OCI-LY7 (cell line): ENCODE measurements at regions not wholly inside any gene's neighbourhood (a gene's known extent, or its start where the extent isn't known, plus 50 kb on each side); places are given as distances from the start of the nearest gene placed in this dataset.
"Not testable (repeated sequence)": the region's sequence is repeated elsewhere in the genome, so short reads cannot be mapped to it uniquely, and the experiment has no call there.

Experiments
- BruUV-seq: library from RNA; stranded (reverse); fragments of 400-500 nt; replicated peaks from 2 replicates; lab custom pipeline; 2021; lab: Mats Ljungman, UMichigan
- CTCF ChIA-PET: fragments of 300-600 bp; sonication (Branson Sonifier 250); formaldehyde crosslinking; loops from one replicate; lab custom pipeline; 2022; ENCODE audit warnings: antibody characterized with exemption; ENCODE audit not compliant: unreplicated experiment; lab: Charles Lee
- POLR2A ChIA-PET: fragments of 300-600 bp; sonication (Branson Sonifier 250); formaldehyde crosslinking; loops from one replicate; lab custom pipeline; 2022; ENCODE audit warnings: antibody characterized with exemption; lab: Charles Lee
- DNase-seq: peaks from one replicate; pipeline ENCODE4 v3.0.0-alpha.2; 2015; ENCODE audit warnings: low spot score
- H2AFZ ChIP-seq: fragments of 200-600 bp; sonication (generic), shearing (Covaris generic); 2 replicates; pipeline ENCODE4 v1.6.1; 2014; ENCODE audit warnings: mild to moderate bottlenecking, antibody characterized with exemption, low read length, moderate library complexity
- H3K27ac ChIP-seq: fragments of 200-600 bp; sonication (generic); 2 replicates; pipeline ENCODE4 v1.5.1; 2014; ENCODE audit warnings: mixed run types, low read depth, mild to moderate bottlenecking, moderate library complexity, low read length, inconsistent platforms; ENCODE audit not compliant: poor library complexity, severe bottlenecking
- H3K36me3 ChIP-seq: fragments of 200-600 bp; sonication (generic); 2 replicates; pipeline ENCODE4 v1.6.1; 2014; ENCODE audit warnings: mild to moderate bottlenecking, antibody characterized with exemption, low read length, moderate library complexity, mixed read lengths; ENCODE audit not compliant: insufficient read depth
- H3K4me1 ChIP-seq: fragments of 200-600 bp; sonication (generic); 2 replicates; pipeline ENCODE4 v1.5.1; 2014; ENCODE audit warnings: mild to moderate bottlenecking, low read length; ENCODE audit not compliant: insufficient read depth, poor library complexity, severe bottlenecking
- H3K4me2 ChIP-seq: fragments of 200-600 bp; sonication (generic); 2 replicates; pipeline ENCODE4 v1.6.1; 2014; ENCODE audit warnings: mild to moderate bottlenecking, low read length
- H3K4me3 ChIP-seq: fragments of 200-600 bp; sonication (generic); 2 replicates; pipeline ENCODE4 v1.5.1; 2014; ENCODE audit warnings: mild to moderate bottlenecking, low read depth, low read length; ENCODE audit not compliant: poor library complexity, severe bottlenecking
- H3K79me2 ChIP-seq: fragments of 200-600 bp; sonication (generic); 2 replicates; pipeline ENCODE4 v1.6.1; 2016; ENCODE audit warnings: low read depth, mild to moderate bottlenecking, low read length, moderate library complexity, mixed read lengths; ENCODE audit not compliant: insufficient read depth
- H3K9me2 ChIP-seq: fragments of 200-600 bp; sonication (generic); 2 replicates; pipeline ENCODE4 v1.6.1; 2016; ENCODE audit warnings: mild to moderate bottlenecking, low read length, mixed read lengths; ENCODE audit not compliant: insufficient read depth
- H3K9me3 ChIP-seq: fragments of 200-600 bp; sonication (generic); 2 replicates; pipeline ENCODE4 v1.6.1; 2014; ENCODE audit warnings: mild to moderate bottlenecking, mixed run types, low read length, mixed read lengths
- H4K20me1 ChIP-seq: fragments of 200-600 bp; sonication (generic); 2 replicates; pipeline ENCODE4 v1.6.1; 2014; ENCODE audit warnings: mild to moderate bottlenecking, antibody characterized with exemption, low read length, moderate library complexity, mixed read lengths; ENCODE audit not compliant: insufficient read depth
- EZH2phosphoT487 ChIP-seq: fragments of 200-600 bp; sonication (generic); IDR thresholded peaks from 2 replicates; pipeline ENCODE4 v1.6.1; 2018; ENCODE audit warnings: low read depth, borderline replicate concordance, mild to moderate bottlenecking, mixed run types, antibody characterized with exemption, low read length, moderate library complexity, mixed read lengths
- intact Hi-C: fragments of 100-400 bp; cut with micrococcal nuclease; formaldehyde crosslinking; loops from one replicate; pipeline ENCODE4 v1.10.0; 2022; ENCODE audit not compliant: unreplicated experiment
- TF ChIP-seq, protein P1 (sequence below): fragments of 200-600 bp; sonication (generic); conservative IDR thresholded peaks from 2 replicates; pipeline ENCODE4 v1.5.1; 2014; ENCODE audit warnings: mild to moderate bottlenecking, antibody characterized with exemption, low read length, moderate library complexity, mixed read lengths

DNA sequence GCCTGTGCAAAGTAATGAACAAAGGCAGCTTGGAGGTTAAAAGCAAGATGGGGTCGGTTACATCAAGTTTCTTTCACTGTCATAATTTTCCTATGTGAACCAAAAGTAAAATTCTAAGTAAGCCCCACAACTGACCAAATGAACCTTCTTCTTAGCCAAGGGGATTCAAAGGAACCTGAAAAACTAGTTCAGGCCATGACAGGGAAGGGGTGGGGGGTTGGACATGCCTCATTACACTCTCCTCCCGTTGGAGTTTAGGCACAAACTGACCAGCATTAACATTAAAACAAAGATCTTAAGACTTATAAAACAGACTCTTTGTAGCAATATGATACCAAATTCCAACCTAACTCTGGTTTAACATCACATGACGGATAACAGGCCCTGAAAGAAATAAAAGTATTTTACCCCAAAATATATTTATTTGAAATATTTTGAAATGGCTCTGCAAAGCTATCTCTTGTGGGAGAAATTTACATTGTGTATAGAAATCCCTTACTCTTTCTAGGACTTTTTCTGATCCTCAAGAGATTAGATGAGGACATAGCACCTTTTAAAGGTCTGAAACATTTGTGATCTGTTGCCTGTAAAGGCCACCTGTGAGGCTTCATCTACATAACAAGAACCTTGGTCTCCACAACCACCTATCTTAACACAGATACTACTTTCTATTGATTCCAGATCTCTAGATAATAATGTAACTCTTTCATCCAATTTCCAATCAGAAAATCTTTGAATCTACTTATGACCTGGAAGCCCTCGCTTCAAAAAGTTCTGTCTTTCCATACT lies 1829.0 kb upstream of the MIR17HG start:
- no TSS peak for BruUV-seq
- no peaks in the 10 kb centered on the region for H4K20me1 ChIP-seq
- H3K4me3 ChIP-seq, result no peak overlapping the region
- H3K79me2 ChIP-seq, result no peaks in the 10 kb centered on the region
- ChIA-PET CTCF (no interaction called here), POLR2A (interaction anchor here (0.6 kb wide), 1 partner anchor 335 kb away, joined by 3 read pairs; no protein-coding TSS in a partner anchor)
- H2AFZ ChIP-seq, result no peak overlapping the region
- H3K4me2 ChIP-seq, result no peak overlapping the region
- intact Hi-C loops, result no loop called here
- no peaks in the 10 kb centered on the region for H3K36me3 ChIP-seq
- no peaks in the 10 kb centered on the region for H3K4me1 ChIP-seq
- DNase-seq, result no peak
- peaks cover 33% of the 10 kb centered on the region for H3K9me3 ChIP-seq
- TF ChIP-seq, protein P1, sequence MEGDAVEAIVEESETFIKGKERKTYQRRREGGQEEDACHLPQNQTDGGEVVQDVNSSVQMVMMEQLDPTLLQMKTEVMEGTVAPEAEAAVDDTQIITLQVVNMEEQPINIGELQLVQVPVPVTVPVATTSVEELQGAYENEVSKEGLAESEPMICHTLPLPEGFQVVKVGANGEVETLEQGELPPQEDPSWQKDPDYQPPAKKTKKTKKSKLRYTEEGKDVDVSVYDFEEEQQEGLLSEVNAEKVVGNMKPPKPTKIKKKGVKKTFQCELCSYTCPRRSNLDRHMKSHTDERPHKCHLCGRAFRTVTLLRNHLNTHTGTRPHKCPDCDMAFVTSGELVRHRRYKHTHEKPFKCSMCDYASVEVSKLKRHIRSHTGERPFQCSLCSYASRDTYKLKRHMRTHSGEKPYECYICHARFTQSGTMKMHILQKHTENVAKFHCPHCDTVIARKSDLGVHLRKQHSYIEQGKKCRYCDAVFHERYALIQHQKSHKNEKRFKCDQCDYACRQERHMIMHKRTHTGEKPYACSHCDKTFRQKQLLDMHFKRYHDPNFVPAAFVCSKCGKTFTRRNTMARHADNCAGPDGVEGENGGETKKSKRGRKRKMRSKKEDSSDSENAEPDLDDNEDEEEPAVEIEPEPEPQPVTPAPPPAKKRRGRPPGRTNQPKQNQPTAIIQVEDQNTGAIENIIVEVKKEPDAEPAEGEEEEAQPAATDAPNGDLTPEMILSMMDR, result no peak
- TF ChIP-seq EZH2phosphoT487, result no peak
- 0 out of 2 replicates have a peak, but pooled peaks cover 3% of the 10 kb centered on the region for H3K9me2 ChIP-seq
- H3K27ac ChIP-seq, result no peak overlapping the region

DNA sequence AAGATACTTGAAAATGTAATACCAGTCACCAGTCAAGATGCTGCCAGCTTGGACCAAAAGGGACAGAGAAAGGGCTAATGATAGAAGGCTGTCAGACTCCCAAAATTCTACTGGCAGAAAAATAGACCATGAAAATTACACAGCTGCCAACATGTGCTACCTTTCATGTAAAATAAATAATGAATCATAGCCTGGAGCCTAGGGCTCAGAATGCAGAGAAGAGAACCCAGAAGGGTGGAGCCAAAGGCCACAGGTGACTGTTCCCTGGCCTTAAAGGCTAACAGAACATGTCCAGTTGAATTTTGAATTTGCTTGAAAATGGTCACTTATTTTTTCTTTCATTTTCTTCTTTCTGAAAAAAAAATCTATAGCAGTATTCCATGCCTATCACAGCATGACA lies 1827.0 kb upstream of the MIR17HG start:
- H2AFZ ChIP-seq, result no peak overlapping the region
- no peaks in the 10 kb centered on the region for H4K20me1 ChIP-seq
- no peak overlapping the region for H3K27ac ChIP-seq
- ChIA-PET CTCF (no interaction called here), POLR2A (no interaction called here)
- no peak overlapping the region for H3K4me3 ChIP-seq
- H3K79me2 ChIP-seq, result no peaks in the 10 kb centered on the region
- no peak overlapping the region for H3K4me2 ChIP-seq
- no peak for DNase-seq
- H3K36me3 ChIP-seq, result no peaks in the 10 kb centered on the region
- H3K9me3 ChIP-seq, result peaks cover 31% of the 10 kb centered on the region
- H3K9me2 ChIP-seq, result 0 out of 2 replicates have a peak, but pooled peaks cover 3% of the 10 kb centered on the region
- no peaks in the 10 kb centered on the region for H3K4me1 ChIP-seq
- no TSS peak for BruUV-seq
- intact Hi-C loops, result no loop called here
- TF ChIP-seq, protein P1, result no peak
- no peak for TF ChIP-seq EZH2phosphoT487

DNA sequence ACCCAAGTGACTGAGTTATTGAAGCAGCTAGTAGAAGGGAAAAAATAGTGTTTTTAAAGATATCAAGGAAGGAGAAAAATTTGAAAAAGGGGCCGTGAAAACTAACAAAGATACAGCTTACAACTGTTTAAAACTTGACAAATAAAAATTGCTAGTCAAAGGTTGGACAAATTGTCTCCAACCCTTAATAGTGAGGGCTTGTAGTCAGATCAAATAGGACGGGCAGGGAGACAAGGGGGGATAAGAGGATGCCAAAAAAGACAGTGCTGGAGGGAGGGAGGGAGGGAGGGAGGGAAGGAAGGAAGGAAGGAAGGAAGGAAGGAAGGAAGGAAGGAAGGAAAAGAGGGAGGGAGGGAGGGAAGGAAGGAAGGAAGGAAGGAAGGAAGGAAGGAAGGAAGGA lies 1825.8 kb upstream of the MIR17HG start:
- intact Hi-C loops, H3K36me3 ChIP-seq, H3K4me3 ChIP-seq, H3K79me2 ChIP-seq, DNase-seq, H2AFZ ChIP-seq, POLR2A ChIA-PET, H4K20me1 ChIP-seq, H3K4me2 ChIP-seq, CTCF ChIA-PET, BruUV-seq, H3K4me1 ChIP-seq, H3K9me2 ChIP-seq, H3K27ac ChIP-seq: not testable (repeated sequence)
- peaks cover 31% of the 10 kb centered on the region for H3K9me3 ChIP-seq
